ENCODE measurements at regions not wholly inside any gene's neighbourhood (a gene's known extent, or its start where the extent isn't known, plus 50 kb on each side); places are given as distances from the start of the nearest gene placed in this dataset.
"Not testable (repeated sequence)": the region's sequence is repeated elsewhere in the genome, so short reads cannot be mapped to it uniquely, and the experiment has no call there.

DNA sequence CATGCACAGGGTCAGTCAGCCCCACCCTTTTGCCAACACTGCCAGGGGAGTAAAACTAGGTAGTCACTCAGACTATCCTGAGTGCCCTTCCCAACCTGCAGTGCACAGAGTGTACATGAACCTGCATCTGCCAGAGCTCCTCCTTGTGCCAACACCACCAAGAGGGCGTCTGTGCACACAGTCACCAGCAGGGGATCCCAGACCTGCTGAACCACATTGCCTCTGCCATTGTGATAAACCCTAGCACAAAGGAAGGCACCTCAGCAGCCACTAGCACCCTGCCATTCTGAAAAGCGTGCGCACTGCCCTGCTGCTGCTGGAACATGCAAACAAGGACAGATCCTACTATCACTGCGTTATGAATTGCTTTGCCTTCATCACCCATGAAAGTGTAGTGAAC, 247.8 kb upstream of the POU3F4 start:
- TF ChIP-seq, protein P1, sequence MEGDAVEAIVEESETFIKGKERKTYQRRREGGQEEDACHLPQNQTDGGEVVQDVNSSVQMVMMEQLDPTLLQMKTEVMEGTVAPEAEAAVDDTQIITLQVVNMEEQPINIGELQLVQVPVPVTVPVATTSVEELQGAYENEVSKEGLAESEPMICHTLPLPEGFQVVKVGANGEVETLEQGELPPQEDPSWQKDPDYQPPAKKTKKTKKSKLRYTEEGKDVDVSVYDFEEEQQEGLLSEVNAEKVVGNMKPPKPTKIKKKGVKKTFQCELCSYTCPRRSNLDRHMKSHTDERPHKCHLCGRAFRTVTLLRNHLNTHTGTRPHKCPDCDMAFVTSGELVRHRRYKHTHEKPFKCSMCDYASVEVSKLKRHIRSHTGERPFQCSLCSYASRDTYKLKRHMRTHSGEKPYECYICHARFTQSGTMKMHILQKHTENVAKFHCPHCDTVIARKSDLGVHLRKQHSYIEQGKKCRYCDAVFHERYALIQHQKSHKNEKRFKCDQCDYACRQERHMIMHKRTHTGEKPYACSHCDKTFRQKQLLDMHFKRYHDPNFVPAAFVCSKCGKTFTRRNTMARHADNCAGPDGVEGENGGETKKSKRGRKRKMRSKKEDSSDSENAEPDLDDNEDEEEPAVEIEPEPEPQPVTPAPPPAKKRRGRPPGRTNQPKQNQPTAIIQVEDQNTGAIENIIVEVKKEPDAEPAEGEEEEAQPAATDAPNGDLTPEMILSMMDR (IDR thresholded peaks at IDR 0.05; ENCODE audit: borderline replicate concordance, extremely low read depth, insufficient read depth): no peak
- Histone ChIP-seq H3K27me3 (ENCODE audit: control insufficient read depth, insufficient read depth, low read length) (no peaks in the 10 kb centered on the region), H3K9ac (ENCODE audit: low read length in 3 of 3) (no peak overlapping the region), H3K27ac (ENCODE audit: low read depth in 2 of 2, low read length in 2 of 2) (no peak overlapping the region), H3K4me3 (ENCODE audit: low read length in 3 of 3) (no peak overlapping the region), H3K36me3 (ENCODE audit: control insufficient read depth in 2 of 3, insufficient read depth in 3 of 3, low read length in 3 of 3) (no peaks in the 10 kb centered on the region), H3K9me3 (ENCODE audit: control insufficient read depth in 2 of 3, insufficient read depth in 1 of 3, low read length in 3 of 3) (peaks cover 0 to 2% (median 0%) of the 10 kb centered on the region in 3 donors), H3K4me1 (ENCODE audit: control insufficient read depth in 2 of 3, insufficient read depth in 2 of 3, low read depth in 1 of 3, low read length in 3 of 3) (no peaks in the 10 kb centered on the region)
- intact Hi-C loops (cut with DNase I): no loop called here
- DNase-seq (no peak), FAIRE-seq (no peak)

DNA sequence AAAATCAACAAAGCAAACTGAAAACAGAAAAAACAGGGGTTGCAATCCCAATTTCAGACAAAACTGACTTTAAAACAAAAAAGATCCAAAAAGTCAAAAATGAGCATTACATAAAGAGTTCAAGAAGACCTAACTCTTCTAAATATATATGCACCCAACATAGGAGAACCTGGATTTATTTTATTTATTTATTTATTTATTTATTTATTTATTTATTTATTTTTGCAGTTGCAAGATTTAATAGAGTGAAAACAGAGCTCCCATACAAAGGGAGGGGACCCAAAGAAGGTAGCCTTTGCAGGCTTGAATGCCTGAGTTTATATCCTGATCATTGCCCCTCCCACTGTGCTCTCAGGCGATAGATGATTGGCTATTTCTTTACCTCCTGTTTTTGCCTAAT, 245.9 kb upstream of the POU3F4 start:
- FAIRE-seq: peak; percentile 82
- H3K27ac ChIP-seq (ENCODE audit: low read depth in 2 of 2, low read length in 2 of 2); H3K4me3 ChIP-seq (ENCODE audit: low read length in 3 of 3); H3K27me3 ChIP-seq (ENCODE audit: control insufficient read depth, insufficient read depth, low read length); H3K9me3 ChIP-seq (ENCODE audit: control insufficient read depth in 2 of 3, insufficient read depth in 1 of 3, low read length in 3 of 3); DNase-seq; intact Hi-C loops (cut with DNase I); H3K36me3 ChIP-seq (ENCODE audit: control insufficient read depth in 2 of 3, insufficient read depth in 3 of 3, low read length in 3 of 3); H3K9ac ChIP-seq (ENCODE audit: low read length in 3 of 3); H3K4me1 ChIP-seq (ENCODE audit: control insufficient read depth in 2 of 3, insufficient read depth in 2 of 3, low read depth in 1 of 3, low read length in 3 of 3): not testable (repeated sequence)

DNA sequence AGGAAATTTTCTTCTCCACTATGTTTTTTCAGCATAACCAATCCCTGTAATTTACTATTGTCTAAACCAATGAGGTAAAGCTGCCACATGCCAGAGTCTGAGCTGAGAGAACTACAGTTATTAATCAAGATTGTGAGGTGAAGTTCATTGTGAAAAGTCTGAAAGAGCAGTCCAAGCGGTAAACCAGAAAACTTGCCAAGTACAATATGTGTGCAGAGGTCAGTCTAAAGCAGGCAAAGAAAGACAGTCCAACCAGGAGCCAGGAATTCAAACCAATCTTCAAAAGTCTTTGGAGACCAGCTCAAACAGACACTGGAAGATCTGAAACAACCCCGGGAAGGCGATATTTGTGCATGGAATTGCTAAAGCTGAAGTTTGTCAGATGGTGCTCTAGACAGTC, 229.1 kb upstream of the POU3F4 start:
- Histone ChIP-seq H3K9ac (ENCODE audit: low read length in 3 of 3) (no peak overlapping the region), H3K4me1 (ENCODE audit: control insufficient read depth in 2 of 3, insufficient read depth in 2 of 3, low read depth in 1 of 3, low read length in 3 of 3) (no peaks in the 10 kb centered on the region), H3K9me3 (ENCODE audit: control insufficient read depth in 2 of 3, insufficient read depth in 1 of 3, low read length in 3 of 3) (no peaks in the 10 kb centered on the region), H3K4me3 (ENCODE audit: low read length in 3 of 3) (no peak overlapping the region), H3K27ac (ENCODE audit: low read depth in 2 of 2, low read length in 2 of 2) (no peak overlapping the region), H3K27me3 (ENCODE audit: control insufficient read depth, insufficient read depth, low read length) (no peaks in the 10 kb centered on the region), H3K36me3 (ENCODE audit: control insufficient read depth in 2 of 3, insufficient read depth in 3 of 3, low read length in 3 of 3) (no peaks in the 10 kb centered on the region)
- FAIRE-seq (no peak), DNase-seq (no peak)
- TF ChIP-seq, protein P1 (IDR thresholded peaks at IDR 0.05; ENCODE audit: borderline replicate concordance, extremely low read depth, insufficient read depth): no peak
- intact Hi-C loops (cut with DNase I): no loop called here

DNA sequence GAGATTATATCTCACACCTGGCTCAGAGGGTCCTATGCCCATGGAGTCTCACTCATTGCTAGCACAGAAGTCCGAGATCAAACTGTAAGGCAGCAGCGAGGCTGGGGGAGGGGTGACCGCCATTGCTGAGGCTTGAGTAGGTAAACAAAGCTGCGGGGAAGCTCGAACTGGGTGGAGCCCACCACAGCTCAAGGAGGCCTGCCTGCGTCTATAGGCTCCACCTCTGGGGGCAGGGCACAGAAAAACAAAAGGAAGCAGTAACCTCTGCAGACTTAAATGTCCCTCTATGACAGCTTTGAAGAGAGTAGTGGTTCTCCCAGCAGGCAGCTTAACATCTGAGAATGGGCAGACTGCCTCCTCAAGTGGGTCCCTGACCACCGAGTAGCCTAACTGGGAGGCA, 221.5 kb upstream of the POU3F4 start:
- H3K9me3 ChIP-seq (ENCODE audit: control insufficient read depth in 2 of 3, insufficient read depth in 1 of 3, low read length in 3 of 3); DNase-seq; H3K4me1 ChIP-seq (ENCODE audit: control insufficient read depth in 2 of 3, insufficient read depth in 2 of 3, low read depth in 1 of 3, low read length in 3 of 3); FAIRE-seq; H3K36me3 ChIP-seq (ENCODE audit: control insufficient read depth in 2 of 3, insufficient read depth in 3 of 3, low read length in 3 of 3); H3K27me3 ChIP-seq (ENCODE audit: control insufficient read depth, insufficient read depth, low read length); H3K9ac ChIP-seq (ENCODE audit: low read length in 3 of 3); H3K4me3 ChIP-seq (ENCODE audit: low read length in 3 of 3); intact Hi-C loops (cut with DNase I); H3K27ac ChIP-seq (ENCODE audit: low read depth in 2 of 2, low read length in 2 of 2): not testable (repeated sequence)

DNA sequence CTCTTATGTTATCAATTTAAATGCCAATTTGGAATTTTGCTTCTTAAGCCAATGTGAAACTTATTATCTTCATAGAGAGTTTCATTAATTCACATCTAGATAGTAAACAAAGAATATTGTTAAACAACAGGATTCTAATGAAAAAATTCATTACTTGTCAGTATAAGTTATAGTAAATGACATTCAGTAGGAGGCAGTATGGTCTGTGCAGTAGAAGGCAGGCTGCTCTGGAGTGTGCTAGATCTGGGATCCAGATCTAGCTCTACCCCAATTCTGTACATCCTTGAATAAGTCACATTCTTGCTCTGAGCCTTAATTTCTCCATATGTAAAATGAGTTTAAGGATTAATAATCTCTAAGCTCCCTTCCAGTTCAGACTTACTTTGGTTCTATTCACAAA, 202.7 kb upstream of the POU3F4 start:
- no peaks in the 10 kb centered on the region for H3K4me1 ChIP-seq (ENCODE audit: control insufficient read depth in 2 of 3, insufficient read depth in 2 of 3, low read depth in 1 of 3, low read length in 3 of 3)
- no peak overlapping the region for H3K27ac ChIP-seq (ENCODE audit: low read depth in 2 of 2, low read length in 2 of 2)
- intact Hi-C loops (cut with DNase I): no loop called here
- TF ChIP-seq, protein P1 (IDR thresholded peaks at IDR 0.05; ENCODE audit: borderline replicate concordance, extremely low read depth, insufficient read depth): no peak
- H3K27me3 ChIP-seq (ENCODE audit: control insufficient read depth, insufficient read depth, low read length): no peaks in the 10 kb centered on the region
- H3K9ac ChIP-seq (ENCODE audit: low read length in 3 of 3): no peak overlapping the region
- no peak overlapping the region for H3K4me3 ChIP-seq (ENCODE audit: low read length in 3 of 3)
- H3K36me3 ChIP-seq (ENCODE audit: control insufficient read depth in 2 of 3, insufficient read depth in 3 of 3, low read length in 3 of 3): no peaks in the 10 kb centered on the region
- no peaks in the 10 kb centered on the region for H3K9me3 ChIP-seq (ENCODE audit: control insufficient read depth in 2 of 3, insufficient read depth in 1 of 3, low read length in 3 of 3)
- FAIRE-seq: no peak
- DNase-seq: no peak

All from kidney (tissue), 13 donors.